Hematopoietic multipotent progenitor cell (in vitro differentiated cells): ENCODE measurements at regions not wholly inside any gene's neighbourhood (a gene's known extent, or its start where the extent isn't known, plus 50 kb on each side); places are given as distances from the start of the nearest gene placed in this dataset.
A peak's percentile ranks its signal among the peaks of the same experiment; 100 is the strongest.
"Not testable (repeated sequence)": the region's sequence is repeated elsewhere in the genome, so short reads cannot be mapped to it uniquely, and the experiment has no call there.

Experiments used
- DNase-seq, 3 donors: peaks; one replicate each; pipeline ENCODE4 v3.0.0-alpha.2; 2011 to 2015; ENCODE audit warnings: low read depth in 2 of 3, low spot score in 2 of 3

GRCh38 chr13:88801361-88801760 is 1130.2 kb downstream of the SLITRK5 start:
- DNase-seq = no peak

GRCh38 chr13:88802886-88803285 is 1131.7 kb downstream of the SLITRK5 start:
- DNase-seq = peak in 1 of 3 donors; percentile 9

GRCh38 chr13:88806438-88806837 is 1135.3 kb downstream of the SLITRK5 start:
- no peak for DNase-seq

- no peak for DNase-seq
These were observed 1146.4 kb downstream of the SLITRK5 start for GRCh38 chr13:88817560-88817959.

GRCh38 chr13:88823114-88823513 is 1151.9 kb downstream of the SLITRK5 start:
- DNase-seq = no peak

- DNase-seq = no peak
These were observed 1153.0 kb downstream of the SLITRK5 start for GRCh38 chr13:88824218-88824617.

- no peak for DNase-seq
These were observed 1168.9 kb downstream of the SLITRK5 start for GRCh38 chr13:88840085-88840484.

GRCh38 chr13:88852293-88852692 is 1181.1 kb downstream of the SLITRK5 start:
- not testable (repeated sequence) for DNase-seq

- DNase-seq = no peak
These were observed 1186.1 kb downstream of the SLITRK5 start for GRCh38 chr13:88857256-88857655.

- DNase-seq = no peak
These were observed 1191.0 kb downstream of the SLITRK5 start for GRCh38 chr13:88862095-88862620.

- no peak for DNase-seq
These were observed 1191.9 kb downstream of the SLITRK5 start for GRCh38 chr13:88863116-88863515.

- DNase-seq = no peak
These were observed 1195.0 kb downstream of the SLITRK5 start for GRCh38 chr13:88866195-88866594.

- no peak for DNase-seq
These were observed 1212.6 kb downstream of the SLITRK5 start for GRCh38 chr13:88883741-88884140.

- DNase-seq = no peak
These were observed 1216.0 kb downstream of the SLITRK5 start for GRCh38 chr13:88887045-88887662.

- DNase-seq = no peak
These were observed 1224.2 kb downstream of the SLITRK5 start for GRCh38 chr13:88895261-88895941.

GRCh38 chr13:88896466-88896865 is 1225.3 kb downstream of the SLITRK5 start:
- no peak for DNase-seq

GRCh38 chr13:88908961-88909441 is 1237.8 kb downstream of the SLITRK5 start:
- DNase-seq = peak in 2 of 3 donors; percentile 22 to 74

- peak in 2 of 3 donors; percentile 35 to 88 for DNase-seq
These were observed 1248.9 kb downstream of the SLITRK5 start for GRCh38 chr13:88919970-88920628.

GRCh38 chr13:88925954-88926353 is 1254.8 kb downstream of the SLITRK5 start:
- no peak for DNase-seq

GRCh38 chr13:88926890-88927502 is 1255.8 kb downstream of the SLITRK5 start:
- DNase-seq = no peak

GRCh38 chr13:88932950-88933349 is 1261.8 kb downstream of the SLITRK5 start:
- DNase-seq = no peak
